ENCODE measurements at regions not wholly inside any gene's neighbourhood (a gene's known extent, or its start where the extent isn't known, plus 50 kb on each side); places are given as distances from the start of the nearest gene placed in this dataset.

DNA sequence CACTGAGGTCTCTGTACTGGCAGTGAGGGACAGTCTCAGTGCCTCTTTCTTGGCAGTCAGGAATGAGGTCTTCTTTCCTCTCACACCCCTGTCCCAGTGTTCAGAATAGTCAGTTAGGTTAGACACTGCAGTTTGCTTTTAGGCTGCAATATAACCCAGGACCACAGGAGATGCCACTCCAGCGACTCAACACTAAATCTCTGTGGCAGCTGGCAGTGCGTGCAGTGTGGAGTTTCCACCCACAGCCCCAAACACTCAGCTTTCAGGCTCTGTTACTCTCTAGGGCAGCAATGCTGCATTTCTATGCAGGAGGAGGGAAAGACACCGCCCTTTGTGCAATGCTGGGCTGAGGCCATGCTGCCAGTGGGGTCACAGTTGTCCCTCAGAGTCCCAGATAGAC, 150.2 kb upstream of the SUCLG2 start:
- TF ChIP-seq CTCF (IDR thresholded peaks at IDR 0.05): no peak
- TF ChIP-seq EP300 (IDR thresholded peaks at IDR 0.05): no peak

All from sigmoid colon (tissue), 4 donors.